ENCODE measurements at regions not wholly inside any gene's neighbourhood (a gene's known extent, or its start where the extent isn't known, plus 50 kb on each side); places are given as distances from the start of the nearest gene placed in this dataset.

GRCh38 chr13:73335210-73335609 lies 276.4 kb downstream of the KLF5 start:
- TF ChIP-seq TAF1 (IDR thresholded peaks at IDR 0.05; ENCODE audit: borderline replicate concordance, insufficient read depth, low read length) (no peak), SIN3A (IDR thresholded peaks at IDR 0.05; ENCODE audit: borderline replicate concordance, insufficient read depth, low read length) (no peak)

Measured in PFSK-1 (cell line).